ENCODE measurements at regions not wholly inside any gene's neighbourhood (a gene's known extent, or its start where the extent isn't known, plus 50 kb on each side); places are given as distances from the start of the nearest gene placed in this dataset.

DNA sequence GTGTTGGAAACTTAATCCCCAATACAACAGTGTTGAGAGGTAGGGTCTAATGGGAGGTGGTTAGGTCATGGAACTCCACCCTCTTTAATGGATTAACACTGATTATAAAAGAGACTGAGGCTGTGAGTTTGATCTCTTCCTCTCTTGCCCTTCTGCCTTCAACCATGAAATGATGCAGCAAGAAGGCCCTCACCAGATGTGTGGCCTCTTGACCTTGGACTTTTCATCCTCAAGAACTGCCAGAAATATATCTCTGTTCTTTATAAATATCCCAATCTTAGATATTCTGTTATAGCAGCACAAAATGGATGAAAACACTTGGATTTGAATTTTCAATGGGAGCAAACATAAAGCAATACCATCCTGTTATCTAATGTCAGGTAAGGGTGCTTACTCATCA is 67.6 kb downstream of the NMUR2 start:
- no peak for DNase-seq

DNA sequence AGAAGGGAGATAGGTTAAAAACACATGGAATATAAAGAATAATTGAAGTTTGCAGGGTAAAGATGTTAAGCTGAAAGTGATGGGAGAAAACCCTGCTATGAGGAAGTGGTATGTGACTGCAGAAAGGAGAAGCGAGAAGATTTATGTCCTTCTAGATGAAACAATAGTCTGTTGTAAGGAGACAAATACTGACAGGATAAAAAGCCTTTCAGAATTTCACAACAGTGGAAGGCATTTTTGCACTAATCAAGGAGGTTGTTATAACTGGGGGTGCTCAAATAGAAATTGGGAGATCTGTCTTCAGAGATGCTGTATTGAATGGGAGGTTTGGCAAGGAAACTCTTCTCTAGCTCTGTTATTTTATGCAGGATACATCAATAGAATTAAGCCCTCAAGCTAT is 69.6 kb downstream of the NMUR2 start:
- no peak for DNase-seq

DNA sequence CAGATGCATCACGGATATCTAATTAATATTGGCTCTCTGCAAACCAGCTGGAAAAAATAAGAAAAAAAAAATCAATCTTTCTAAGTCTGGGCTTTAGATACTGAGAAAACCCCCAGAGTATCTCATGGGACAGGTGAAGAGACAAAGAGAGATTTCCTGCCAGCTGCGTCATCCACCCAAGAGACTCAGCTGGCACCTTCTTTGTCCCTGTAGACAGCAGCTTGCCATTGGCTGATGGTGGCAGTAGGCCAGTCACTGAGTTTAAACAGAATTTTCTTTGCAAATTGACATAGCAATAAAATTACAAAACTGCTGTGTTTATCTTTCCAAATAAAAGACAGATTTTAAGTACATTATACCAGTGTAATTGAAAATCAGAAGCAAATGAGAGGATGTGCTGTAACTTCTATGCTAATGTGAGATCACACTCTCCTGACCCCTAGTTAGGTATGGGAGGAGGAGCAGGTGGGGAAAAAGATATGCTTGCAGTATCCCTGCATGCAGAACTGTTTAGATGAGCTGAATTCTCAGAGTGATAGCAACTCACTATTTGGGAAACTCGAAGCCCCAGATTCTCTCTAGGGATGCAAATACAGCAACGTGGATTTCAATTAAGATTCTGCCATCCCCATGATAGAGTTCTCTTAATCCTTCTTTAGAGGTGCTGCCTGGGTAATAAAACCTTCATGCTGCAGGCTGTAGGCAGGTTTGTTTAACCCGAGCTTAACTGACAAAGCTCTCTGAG is 72.2 kb downstream of the NMUR2 start:
- no peak for DNase-seq

DNA sequence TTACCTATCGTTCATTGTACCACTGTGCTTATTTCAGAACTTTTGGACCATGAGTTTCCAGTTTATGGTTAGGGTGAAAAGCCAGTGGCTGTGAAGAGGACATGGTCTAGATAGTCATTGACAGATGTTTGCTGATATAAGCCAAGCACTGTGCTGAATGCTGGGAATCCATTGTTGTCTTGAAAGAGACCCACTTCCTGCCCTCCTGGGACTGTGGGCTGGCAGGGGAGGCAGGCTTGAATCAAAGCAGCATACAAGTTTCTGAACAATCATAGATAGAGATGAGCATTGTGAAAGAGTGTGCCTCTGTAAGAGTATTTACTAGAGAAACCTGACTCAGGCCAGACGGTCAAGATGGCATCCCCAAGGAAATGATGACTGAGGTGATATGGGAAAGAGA is 73.4 kb downstream of the NMUR2 start:
- DNase-seq = no peak

DNA sequence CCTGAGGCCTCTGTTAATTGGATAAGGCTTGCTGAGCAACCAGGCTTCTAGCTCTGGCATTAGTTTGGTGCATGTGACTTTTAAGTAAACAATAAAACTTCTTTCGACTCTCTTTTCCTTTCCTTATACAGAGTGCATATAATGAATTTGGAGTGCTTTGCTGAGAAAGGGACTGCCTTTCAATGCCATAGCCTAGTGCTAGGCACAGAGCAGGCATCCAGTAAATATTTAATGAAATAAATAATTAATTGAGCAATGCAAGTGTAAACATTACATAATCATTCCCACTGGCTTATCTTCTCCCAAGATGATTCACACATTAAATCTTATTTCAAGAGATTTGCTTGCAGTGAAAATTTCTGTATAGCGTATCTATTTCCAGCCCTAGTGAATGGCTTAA is 74.1 kb downstream of the NMUR2 start:
- no peak for DNase-seq

DNA sequence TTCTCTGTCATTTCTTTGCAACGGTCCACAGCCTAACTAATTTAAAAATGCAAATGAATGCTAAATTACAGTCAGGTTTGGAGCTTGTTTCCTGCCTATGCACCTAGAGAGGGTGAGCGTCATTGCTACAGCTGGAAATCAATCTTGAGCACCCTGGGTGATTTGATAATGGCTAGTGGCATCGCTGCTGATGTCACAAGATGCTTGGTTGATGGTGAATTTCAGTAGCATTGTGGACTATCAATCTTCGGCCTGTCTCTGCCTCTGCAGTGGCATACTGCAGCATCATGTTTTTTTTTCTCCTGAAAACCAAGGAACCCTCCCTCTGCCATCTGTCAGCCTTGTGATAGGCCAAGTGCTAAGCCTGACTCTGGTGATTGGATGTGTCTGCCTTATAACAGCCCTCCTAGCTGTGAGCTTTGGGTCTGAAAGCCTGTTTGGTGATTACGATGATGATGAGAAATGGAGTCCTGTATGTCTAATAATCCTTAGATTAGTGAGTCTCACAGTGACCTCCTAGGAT is 75.3 kb downstream of the NMUR2 start:
- DNase-seq = no peak

DNA sequence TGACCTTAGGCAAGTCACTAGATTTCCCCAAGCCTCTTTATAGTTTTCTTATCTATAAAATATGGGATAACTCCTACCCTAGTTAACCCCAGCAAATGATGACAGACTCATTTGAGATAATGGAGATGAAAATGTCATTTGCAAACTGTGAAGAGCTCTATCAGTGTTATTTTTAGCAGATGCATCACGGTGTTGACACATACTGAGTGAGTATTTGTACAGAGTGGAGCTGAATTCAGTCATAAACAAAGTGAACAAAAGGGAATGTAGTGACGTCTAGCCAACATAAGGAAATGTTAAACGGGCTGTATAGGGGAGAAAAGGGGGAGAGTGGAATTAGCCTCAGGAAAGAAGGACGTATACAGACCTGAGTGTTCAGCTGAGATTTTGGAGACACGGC is 75.9 kb downstream of the NMUR2 start:
- no peak for DNase-seq

DNA sequence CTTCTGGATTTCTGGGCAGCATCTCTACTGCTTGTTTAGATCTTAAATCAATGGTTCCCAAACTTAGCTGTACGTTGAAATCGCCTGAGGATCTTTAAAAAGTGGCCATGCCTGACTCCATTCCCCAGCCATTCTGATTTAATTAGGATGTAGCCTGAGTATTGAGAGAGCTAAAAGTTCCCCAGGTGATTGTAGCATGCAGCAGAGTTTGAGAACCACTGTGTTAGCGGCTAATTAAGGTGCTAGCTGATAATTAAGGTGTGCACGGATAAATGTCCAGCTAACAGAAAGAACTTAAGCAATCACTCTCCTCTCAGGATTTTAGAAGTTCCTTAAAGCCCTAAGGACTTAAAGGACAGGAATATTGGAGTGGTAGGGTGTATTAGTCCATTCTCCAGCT is 89.1 kb downstream of the NMUR2 start:
- DNase-seq = no peak

DNA sequence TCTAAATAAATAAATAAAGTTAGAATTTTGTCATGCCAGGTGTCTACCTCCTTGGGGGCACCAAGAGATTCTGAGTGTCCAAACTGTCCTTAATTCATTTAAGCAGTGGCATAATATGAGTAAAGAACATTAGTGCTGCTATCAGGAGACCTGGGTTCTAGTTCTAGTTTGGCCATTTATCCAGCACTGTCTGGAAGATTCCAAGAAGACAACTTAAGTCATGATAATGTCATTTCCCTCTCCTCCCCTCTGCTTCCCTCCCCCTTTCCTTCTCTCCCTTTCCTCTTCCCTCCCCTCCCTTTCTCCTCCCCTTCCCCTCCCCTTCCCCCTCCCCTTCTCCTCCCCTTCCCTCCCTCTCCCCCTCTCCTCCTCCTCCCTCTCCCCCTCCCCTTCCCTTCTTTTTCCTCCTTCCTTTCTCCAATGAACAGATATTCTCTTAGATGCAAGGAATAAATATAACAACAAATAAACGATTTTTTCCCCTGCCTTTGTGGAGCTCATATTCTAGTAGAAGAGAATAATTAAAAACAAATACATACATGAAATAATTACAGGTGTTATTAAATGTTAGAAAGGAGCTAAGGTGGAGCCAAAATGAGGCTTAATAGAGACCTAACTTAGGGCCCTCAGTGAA is 90.8 kb downstream of the NMUR2 start:
- DNase-seq = no peak

DNA sequence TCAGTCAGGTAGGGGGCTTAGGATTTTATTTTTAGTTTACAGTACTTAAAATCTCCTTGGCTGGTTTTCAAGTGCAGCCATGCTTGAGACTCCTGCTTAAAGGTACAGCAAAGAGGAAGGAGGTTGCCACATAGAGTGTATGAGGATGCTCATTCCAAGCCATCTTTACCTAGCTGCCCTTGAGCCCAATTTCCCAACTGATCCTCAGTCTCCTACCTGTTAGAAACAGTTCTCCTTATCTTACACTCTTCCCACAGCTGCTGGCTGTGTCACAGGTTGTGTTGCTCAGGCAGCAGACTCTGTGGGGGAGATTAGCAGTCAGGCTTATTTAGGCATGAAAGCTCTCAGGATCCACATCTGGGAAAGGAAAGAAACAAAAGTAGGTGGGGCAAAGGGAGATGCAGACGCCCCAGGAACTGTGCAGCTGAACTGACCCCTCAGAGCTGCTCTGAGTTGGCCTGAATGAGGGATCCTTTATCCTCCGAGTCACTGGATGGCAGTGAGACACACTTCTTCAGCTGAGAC is 95.1 kb downstream of the NMUR2 start:
- DNase-seq = no peak

DNA sequence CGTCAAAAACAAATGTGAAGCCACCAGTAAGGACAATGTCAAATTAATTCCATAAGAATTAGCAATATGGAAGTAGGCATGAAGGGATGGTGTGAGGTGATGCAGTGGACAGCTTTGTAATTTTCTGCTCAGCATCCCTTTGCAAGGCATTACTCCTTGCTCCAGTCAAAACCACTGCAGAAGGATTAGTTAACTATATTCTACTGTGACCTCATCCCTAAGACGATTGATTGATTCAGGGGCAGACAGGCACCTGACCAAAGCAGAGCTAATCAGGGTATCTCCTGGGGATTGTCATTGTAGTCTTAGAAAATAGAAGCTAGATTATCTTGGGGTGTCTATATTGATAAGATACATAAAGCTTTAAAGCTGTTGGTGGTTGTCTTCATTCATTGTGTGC is 98.7 kb downstream of the NMUR2 start:
- no peak for DNase-seq

DNA sequence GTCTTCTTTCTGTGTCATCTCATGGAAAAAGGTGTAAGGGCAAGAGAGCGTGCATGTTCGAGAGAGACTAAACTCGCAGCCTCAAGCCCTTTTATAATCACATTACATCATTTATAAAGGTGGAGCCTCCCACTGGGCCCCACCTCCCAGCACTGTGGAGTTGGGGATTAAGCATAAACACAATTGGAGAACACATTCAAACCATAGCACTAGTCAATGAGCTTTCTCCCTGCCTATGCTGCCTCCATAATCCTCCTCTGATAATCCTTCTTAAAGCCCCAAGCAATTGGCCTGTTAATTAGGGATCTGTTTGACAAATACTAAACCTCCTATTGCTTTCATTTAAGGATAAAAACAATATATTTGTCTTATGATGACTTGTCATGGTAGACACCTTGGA is 99.6 kb downstream of the NMUR2 start:
- DNase-seq = no peak

DNA sequence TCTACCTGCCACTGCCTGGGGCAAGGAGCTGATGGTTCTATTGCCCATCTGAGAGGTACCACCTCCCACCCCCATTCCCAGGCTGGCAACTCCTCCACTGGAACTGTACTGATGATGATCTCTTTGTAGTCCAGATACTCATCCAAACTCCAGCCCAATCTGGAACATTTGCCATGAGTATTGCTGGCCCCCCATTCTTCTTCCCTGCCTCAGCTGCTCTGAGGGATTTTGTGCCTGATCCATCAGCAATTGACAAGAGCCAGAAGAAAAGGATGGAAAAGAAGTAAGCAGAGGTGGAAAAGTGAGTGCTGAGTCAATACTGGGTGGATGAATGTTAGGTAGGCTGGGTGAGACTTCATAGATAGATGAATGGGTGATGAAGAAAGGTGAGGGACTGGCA is 101.2 kb downstream of the NMUR2 start:
- no peak for DNase-seq

DNA sequence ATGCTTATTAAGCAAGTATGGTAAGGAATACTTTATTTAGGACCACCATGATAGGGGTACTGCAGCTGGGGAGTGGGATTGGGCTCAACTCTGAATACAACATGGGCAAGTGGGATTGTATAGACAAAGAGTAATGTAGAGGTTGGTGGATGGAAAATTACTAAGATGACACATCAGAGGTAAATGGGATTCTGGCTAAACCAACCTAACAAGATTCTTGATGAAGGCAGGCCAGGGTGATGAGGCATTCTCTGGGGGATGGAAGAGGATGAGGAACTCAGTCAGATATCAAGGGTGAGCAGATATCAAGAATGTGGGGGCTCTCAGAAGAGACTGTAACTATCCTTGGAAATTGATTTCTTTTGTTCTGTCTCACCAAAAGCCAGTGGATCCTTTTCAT is 107.2 kb downstream of the NMUR2 start:
- DNase-seq = no peak

DNA sequence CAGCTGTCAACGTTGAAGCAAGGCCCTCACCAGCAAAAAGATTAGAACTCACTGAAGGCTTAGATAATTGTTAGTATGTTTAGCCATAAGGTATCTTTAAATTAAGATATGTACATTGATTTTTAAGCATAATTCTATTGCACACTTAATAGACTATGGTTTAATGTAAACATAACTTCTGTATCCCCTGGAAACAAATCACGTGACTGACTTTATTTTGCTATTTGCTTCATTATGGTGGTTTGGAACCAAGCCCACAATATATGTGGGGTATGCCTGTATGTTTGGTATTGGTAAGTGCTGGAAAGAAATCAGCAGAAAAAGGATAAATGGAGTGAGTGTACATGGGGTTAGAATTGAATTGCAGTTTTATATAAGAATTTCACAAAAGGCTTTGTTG is 111.9 kb downstream of the NMUR2 start:
- no peak for DNase-seq

DNA sequence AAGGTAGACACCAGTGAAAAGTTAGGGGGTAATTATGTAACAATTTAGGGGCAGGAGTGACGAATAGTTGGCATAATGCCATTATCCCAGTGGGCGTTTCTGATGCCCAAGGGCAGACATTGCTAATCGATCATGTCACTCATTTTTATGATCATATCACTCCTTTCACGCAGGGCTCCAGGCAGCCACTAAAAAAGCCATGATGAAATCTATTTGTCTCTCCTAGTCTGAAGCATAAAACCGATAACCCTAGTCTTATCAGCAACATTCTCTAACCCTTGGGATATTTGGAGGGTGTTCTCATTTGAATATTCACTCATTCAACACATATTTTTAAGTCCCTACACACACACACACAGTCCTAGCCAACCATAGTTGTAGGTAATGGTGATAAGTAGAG is 114.9 kb downstream of the NMUR2 start:
- DNase-seq = no peak

DNA sequence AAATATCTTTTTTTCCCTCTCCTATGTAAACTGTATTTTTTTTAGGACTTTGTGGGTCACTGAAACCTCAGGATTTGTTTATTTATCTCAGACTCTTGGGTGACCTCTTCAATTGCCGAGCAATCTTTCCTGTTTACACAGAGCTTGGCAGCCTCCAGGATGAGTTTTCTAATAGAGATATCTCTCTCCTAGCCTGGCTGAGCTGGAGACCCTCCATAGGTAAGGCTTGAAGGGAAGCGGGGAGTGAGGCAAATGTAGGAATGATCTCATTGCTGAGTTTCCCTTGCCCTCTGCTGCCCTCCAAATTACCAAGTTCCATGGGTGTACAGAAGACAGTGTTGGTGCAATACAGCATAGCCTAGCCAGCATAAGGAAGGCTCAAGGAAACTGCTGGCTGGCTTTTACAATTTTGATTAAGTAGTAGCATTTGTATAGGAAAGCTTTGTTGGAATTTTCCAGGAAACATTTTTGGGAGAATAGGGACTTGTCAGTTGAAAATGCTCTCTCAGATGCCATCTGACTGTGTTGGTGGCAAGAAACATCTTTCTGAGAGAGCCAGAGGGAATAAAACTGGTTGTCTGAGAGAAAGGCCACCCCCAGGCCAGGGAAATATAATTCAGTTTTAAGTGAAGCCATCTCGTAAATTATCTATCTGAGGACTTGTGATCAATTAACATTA is 116.0 kb downstream of the NMUR2 start:
- DNase-seq = no peak

DNA sequence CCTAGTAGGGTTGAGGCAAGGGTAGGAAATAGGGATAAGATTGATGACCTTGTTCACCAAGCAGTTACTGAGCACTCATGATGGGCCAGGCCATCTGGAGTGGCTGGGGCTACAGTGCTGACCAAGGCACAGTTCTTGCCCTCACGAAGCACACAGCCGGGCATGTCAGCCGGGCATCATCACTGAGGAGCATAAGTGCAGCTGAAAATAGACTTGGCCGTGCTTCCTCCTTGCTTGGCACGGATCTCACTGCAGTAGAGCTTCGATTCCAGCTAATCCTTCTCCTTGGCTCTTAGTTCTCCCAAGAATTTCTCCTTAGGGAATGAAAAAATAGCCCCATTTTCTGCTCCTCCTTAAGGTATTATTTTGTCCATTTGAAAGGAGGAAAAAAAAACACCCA is 116.6 kb downstream of the NMUR2 start:
- DNase-seq = peak; percentile 20

DNA sequence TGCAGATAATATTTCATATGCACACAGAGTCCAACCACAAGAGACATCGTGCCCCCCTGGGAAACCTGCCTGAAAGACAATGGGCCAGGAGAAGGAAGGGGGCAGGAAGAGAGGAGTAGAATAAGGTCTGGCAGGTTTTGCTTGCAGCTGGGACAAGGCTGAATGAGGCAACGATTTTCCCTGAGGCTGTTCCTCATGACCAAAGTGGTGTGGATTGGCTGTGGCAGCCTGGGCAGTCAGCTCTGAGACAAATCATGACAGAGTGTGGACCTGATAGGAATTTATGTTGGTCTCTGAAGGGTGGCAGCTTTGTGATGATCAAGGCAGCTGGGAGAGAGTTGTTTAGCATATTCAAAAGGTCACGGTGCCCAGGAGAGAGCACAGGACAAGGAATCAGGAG is 119.3 kb downstream of the NMUR2 start:
- DNase-seq = no peak

DNA sequence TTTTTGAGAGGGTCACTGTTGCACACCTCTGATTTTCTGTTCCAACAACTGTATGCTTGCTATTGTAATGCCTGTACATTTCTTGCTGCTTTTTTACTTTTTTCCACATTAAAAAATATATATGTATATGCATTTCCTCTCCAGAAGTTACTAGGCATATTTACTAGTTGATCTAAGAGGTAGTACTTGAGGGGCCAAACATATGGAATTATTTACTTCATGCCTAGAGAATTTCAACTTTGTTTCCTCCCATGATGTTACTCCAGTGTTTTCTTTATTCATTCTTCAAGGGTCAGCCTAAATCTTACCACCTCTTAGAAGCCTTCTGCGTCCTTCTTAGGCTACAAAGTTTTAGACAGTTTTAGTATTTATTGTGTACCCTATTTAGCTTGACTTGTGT is 122.7 kb downstream of the NMUR2 start:
- DNase-seq = no peak

DNA sequence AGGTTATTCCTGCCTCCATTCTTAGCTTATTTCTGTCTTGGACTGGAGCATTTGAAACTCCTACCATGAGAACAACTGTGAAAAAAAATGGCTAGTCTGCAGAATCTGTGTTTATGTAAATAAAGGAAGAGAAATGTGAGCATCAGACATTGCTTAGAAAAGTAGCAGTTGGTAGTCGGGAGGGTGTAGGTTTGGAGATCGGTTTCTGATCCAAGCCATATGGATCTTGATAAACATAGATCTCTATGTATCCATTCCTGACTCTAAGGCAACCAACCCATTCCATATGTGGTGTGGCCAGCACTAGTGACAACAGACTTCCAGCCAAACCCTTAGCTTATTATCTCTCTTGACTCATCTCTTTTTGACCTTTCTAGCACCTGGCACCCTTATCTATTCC is 127.1 kb downstream of the NMUR2 start:
- DNase-seq = no peak

DNA sequence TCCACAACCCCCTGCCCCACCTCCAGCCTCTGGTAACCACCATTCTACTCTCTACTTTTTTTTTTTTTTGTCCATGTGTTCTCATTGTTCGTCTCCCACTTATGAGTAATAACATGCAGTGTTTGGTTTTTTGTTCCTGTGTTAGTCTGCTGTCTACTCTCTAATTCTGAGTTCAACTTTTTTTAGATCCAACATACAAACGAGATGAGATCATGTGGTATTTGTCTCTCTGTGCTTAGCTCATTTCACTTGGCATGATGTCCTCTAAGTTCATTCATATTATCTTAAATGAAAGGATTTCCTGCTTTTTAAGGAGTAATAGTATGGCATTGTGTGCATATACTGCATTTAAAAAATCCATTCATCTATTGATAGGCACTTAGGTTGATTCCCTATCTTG is 130.9 kb downstream of the NMUR2 start:
- DNase-seq = no peak

DNA sequence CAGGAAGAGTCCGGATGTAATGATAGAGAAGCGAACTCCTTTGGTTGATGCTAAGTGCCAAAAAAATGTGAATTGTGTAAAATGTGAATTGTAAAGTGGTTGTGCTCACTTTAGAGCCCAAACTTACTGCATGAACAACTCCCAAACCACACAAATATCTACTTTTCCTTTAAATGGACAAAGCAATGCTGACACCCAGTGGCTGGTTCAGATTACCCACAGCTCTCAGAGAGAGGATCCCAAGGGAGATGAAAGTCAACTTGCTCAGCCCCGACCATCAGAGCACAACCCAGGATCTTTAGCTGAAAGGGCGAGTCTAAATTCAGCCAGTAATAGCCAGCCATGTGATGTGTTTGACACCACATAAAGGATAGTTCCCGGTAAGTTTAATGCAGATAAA is 133.7 kb downstream of the NMUR2 start:
- DNase-seq = no peak

DNA sequence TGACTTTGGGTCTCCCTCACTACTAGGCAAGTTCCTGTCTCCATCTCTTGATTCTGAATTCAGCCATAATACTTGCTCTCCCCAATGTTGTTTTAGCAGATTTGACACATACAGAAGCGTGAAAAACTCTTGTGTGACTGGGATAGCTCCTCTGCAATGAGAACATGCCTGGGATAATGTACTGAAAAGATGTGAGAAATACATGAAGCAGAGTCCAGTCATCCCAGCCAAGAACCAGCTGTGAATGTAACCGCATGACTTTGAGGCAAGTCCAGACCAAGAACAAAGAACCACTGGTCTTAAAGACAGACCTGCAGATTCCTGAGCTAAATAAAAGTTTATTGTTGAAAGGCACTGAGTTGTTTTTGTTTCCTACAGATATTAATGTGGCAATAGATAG is 135.0 kb downstream of the NMUR2 start:
- no peak for DNase-seq

Data from right hindlimb (tissue), 1 donor.